ENCODE measurements at regions not wholly inside any gene's neighbourhood (a gene's known extent, or its start where the extent isn't known, plus 50 kb on each side); places are given as distances from the start of the nearest gene placed in this dataset.

DNA sequence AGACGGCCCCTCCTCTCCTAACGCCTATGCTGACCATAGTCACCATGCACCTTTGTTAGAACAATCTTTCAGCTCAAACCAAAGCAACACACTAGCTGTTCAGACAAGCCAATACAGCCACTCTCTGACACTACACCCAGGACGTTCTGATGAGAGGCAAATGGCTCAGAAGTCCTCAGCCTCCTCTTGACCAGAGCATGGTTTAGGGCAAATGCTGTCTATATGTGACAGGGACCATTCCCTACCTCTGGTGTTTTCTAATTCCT lies 264.8 kb upstream of the HES1 start:
- DNase-seq, result no peak

DNA sequence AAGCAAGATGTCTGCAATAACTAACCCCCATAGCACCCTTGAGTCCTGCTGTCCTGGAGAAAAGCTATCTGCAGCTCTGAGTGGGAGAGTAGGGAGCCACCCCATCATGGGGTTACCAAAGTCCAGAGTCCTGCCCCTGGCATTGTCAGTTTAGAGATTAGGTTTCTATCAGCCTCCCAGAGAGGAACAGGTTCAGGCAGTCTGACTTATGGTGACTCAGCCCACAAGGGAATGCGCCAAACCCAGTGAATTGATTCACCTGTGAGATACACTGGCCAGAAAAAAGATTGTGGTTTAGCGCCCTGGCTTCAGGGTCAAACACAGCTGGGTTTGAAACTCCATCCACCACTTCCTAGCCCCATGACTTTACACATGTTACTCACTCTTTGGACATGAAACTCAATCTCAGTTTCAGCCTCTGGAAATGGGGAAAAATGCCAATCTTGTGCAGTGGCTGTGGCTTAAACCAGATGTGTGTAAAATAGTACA lies 263.6 kb upstream of the HES1 start:
- DNase-seq, result no peak

DNA sequence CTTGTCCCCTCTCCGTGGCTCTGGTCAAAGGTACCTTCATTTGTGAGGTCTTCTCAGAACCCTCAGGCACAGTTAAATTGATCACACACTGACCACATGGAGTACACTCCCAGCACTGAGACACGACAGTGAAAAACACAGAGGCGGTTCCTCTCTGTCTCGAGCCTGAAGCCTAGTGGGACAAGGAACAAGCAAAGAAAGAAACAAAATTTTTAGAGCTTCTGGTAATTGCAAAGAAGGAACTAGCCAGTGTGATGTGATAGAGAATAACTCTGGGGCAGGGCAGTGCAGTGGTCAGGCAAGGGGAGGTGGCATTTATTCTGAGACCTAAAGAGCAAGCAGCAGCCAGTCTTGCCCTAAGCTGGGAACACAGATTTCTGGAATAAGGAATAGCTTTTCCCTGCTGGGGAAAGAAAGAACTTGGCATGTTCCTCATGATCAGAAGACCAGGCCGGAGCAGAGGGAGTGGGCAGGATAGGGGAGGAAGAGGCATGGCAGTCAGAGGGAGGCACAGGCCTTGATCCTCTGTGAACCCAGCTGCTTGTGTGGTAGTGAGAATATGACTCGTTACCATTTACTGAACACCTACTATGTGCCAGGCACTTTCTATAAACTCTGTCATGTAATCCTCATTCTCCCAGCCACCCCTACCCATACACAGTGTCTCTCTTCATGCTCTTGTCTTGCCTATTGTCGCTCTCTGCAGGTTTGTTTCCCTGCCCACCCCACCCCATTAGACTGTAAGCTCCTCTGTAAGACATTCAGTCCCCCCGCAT lies 262.3 kb upstream of the HES1 start:
- DNase-seq, result no peak

DNA sequence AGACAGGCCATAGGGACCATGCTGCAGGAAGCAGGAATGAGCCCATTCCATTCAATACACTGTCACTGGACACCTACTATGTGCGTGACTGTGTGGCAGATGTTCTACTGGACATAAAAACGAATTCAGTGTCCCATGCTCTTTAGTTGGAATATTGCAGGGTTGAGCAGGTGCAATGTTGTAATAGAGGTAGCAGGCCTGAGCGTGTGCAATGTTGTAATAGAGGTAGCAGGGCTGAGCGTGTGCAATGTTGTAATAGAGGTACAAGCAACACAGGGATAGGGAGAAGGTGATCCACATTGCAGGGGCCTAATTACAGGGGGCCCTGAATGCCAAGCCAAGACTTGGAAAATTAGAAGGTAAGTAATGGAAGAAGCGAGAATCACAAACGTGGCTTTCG lies 261.4 kb upstream of the HES1 start:
- DNase-seq, result no peak

DNA sequence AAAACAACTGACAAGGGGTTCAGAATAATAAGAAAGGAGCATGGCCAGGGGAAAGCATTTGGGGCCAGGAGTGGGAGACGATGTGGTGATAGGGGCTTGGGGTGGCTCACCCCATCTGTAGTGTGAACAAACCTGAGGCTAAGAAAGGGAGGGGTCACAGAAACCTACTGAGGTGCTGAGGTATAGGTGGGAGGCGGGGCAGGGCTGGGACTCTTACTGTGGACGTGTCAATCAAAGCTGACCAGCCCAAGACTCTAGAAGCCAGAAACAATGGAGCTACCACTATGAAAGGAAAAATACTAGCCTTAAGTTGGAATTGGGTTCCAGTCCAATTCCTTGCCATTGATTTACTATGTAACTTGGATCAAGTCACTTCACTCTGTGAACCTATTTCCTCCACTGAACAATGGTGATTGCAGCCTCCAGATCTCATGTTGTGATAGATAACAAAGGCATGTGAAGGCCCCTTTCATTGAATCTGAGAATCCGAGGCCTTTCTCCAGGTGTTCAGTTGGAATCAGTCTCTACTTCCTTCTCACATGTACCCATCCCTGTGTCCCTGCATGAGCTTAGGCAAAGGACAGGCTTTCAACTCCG lies 260.9 kb upstream of the HES1 start:
- DNase-seq, result no peak

DNA sequence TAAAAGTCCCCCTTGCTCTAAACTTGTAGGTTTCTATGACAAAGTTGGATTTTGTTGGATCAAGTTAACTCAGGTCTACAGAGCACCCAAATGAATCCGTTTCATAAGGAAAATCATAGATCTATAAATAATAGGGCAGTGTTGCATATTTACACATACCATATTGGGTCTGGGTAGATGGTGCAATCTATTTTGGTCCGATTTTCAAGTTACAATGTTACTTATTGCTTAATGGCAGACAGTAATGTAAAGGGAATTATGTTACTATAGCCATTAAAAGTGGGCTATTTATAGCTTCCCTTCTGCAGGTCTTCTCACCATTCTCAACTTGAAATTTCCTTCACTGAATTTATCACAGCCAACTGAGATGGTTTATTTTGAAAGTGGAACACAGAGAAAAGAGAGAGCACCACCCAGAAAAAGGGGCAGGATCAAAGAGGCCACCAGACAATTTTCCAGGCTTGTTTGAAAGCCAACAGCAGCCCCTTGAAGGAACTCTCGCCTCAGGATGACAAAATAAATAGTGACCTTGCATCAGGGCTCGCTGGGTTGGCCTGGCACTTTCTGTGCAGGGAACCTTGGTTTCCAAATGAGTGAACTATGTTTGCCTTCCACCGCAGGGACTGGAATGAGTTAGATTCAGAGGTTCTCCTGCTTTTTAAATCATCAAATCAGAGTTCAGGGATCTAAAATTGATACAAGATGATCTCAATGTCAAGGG lies 260.2 kb upstream of the HES1 start:
- DNase-seq, result no peak

DNA sequence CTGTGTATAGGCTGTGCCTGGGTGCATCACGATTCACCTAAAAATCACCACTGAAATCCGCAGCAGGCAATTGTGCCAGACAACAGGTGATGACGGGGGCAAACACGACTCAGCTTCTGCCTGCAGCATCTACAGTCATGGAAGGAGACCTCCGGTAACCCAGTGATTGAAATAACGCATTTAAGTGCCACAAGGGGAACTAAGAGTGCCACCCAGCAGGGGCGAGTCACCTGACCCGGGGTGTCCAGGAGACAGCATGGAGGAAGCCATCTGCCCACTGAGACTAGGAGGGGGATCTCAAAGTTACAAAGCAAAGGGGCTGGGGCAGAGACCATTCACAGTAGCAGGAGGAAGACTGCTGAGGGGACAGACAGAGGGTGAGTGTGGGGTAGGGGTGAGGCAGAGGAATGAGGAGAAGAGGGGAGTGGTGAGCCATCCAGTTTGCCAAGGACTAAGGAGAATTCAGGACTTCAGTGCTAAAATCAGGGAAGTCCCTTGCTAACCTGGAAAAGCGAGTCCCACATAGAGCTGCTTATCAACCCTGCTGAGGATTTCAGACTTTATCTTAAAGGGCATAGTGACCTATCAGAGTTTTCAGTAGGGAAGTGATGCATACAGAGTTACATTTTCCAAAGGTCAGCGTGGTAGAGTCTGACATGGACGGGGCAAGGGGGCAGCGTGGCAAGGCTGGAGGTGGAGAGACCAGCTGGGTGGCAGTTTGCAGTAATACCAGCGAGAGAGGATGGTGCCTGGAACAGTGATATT lies 256.7 kb upstream of the HES1 start:
- DNase-seq, result no peak

DNA sequence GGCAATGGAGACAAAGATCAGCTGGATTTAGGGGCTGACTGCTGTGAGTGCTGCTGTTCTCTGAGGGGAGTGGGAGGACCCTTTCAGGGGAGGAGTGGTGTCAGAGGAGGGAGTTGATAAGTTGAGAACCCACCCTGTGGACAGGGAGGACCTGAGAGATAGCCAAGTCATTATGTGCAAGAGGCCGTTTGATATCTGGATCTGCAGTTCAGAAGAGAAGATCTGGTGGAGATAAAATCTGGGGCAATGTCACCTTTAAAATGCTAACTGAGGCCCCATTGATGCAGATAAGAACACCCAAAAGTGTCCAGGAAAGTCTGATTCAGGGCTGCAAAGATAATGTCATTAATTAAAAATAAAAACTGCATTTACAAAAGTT lies 256.1 kb upstream of the HES1 start:
- no peak for DNase-seq

DNA sequence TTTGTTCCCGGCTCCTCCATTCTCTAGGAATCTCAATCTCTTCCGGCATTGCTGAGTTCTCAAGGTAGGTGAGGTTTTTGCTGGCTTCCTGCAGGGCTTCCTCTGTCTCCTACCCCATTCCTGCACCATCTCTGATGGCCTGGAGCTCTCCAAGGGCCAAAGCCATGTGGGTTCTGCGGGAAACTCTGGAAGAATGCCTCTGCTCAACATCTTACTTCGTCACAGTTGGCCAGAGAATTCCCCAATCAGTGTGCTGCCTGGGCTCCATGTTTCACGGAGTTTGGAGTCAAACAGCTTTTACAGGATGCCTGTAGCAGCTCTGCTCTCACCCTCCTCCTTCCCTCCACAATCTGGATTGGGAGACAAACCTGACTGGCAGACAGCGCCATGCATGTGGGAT lies 253.9 kb upstream of the HES1 start:
- DNase-seq, result no peak

DNA sequence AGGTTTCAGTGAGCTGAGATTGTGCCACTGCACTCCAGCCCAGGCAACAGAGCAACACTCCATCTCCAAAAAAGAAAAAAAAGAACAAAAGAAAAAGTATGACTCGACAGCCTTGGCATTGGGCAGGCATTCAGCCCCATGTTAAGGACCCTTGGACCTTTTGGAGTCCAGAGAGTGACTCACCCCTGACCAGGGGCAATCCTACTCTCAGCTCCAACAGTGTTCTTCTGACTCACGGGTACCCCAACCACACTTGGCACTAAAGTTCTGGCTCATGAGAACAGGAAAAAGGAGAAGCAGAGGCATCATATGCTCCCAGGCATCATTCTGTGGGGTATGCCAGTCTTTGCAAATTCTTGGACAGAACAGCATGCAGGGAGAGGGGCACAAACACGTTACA lies 252.4 kb upstream of the HES1 start:
- DNase-seq, result peak in 2 of 51 donors; percentile 8 to 18

DNA sequence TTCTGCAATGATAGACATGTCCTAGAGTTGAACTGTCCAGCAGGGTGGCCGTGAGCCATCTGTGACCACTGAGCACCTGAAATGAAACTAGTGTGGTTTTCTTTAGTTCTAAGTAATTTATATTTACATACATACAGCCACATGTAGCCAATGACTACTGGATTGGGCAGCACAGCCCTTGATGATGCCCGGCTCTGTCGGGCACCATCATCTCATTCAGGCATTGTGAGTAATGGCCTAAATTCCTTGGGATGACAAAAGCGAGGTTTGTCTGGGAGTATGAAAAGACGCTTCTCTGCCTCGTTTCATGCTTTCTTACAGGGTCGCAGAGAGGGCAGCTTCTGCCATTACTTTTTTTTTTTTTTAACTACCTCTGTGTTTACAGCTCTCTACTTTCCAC lies 251.9 kb upstream of the HES1 start:
- no peak for DNase-seq

DNA sequence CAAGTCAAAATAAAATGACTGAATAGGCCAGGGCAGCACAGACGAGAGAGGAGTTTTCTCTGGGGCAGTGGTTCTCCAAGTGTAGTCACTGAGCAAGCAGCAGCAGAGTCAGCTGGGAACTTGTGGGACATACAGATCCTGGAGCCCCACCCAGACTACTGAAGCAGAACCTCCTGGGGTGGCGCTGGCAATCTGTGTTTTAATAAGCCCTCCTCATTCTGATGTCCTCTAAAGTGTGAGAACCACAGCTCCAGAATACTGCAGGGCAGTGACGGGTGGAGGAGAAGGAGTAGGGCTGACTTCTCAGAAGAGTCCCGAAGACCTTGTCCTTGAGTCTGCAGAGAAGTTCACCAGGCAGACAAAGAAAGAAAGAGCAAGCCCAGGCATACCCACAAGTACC lies 251.3 kb upstream of the HES1 start:
- no peak for DNase-seq

DNA sequence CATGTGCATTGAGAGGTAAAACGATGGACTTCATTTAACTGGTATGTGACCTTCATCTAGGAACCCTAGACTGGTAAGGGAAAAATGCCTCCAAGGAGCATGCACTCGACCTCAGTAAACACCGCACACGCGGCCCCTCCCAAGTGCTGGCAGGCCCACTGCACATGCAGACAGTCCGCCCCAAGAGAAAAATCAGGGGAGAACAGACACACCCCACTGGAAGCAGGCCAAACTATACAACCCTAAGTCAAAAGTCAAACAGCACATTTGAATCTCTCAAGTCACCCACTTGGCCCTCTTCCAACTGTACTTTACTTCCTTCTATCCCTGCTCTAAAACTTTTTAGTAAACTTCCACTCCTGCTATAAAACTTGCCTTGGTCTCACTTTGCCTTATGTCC lies 250.1 kb upstream of the HES1 start:
- no peak for DNase-seq

DNA sequence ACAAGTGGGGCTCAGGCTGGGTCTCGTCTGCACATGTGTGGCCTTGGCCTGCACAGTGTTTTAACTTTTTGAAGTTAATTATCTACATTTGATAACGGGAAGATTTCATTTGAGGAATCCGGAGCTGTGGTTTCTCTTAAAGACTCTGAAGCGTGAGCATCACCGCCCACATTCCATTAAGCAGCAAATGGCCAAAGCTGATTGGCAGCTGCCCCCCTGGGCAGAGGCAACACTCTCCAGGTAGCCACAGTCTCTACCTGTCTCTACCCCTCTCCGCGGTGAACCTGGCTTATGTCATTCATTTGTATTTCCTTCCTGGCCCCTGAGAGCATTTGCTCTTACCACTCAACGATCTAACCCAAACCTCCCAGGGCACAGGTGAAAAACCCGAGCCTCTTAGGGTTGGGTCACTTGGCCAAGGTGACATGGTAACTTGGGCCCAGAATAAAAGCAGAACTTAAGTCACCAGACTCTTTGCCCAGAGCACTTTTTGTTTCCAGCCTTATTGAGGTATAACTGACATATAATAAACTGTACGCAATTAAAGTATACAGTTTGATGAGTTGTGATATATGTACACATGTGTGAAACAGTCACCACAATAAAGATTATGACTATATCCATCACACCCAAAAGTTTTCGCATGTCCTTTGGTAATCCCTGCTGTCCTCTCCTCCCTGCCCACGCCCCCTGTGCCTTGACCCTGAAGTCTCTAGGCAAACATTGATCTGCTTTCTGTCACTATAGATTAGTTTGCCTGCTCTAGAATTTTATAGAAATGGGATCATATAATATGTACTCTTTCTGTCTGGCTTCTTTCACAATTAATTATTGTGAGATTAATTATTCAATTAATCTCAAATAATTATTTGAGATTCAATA lies 245.7 kb upstream of the HES1 start:
- no peak for DNase-seq

DNA sequence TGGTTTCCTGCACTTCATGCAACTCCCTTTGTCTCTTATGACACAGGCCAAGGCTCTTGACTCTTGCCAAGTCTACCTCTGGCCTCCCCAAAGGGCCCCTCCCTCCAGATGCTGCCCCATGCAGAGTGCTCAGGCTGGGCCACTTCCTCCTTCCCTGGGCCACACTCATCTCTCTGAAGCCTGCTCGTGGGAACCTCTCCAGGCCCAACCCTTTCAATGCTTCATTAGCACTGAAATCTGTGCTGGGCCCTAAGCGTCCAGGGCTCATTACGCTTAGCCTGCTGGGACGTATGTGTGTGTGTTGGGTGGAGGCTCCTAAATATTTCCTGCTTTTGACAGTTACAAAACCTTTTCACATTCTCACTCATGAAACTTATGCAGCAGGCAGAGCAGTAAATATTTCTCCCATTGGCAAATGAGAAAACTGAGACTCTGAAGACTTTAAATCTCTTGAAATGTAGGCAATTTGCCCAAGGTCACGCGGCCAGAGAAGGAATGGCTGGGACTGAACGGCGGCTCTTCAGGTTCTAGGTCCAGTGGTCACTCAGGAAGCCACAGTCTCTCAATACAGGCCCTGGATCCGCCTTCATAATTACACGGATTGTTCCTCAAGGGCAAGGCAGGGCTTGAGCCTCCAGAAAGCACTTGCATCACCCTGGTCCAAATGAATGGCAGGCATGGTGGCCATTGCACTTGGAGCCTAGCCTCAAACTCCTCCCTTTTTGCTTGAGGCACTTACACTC lies 241.7 kb upstream of the HES1 start:
- DNase-seq, result no peak

DNA sequence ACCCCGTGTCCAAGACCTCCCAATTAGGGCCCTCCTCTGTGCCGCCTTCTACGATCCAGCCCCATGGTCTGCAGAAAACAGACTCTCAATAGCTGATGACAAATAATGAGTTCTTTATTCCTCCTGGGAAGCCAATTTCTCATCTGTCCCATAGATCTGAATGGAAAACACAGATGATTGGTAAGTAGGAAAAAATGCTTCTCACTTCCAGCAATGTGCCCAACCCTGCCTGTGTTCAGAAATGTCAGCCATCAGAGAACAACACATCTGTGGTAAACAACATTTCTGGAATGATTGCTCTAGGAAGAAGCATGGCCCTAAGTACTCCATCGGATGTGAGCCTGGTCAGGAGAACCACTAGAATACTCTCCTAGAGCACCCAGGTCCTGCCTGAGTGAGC lies 240.5 kb upstream of the HES1 start:
- DNase-seq, result no peak

DNA sequence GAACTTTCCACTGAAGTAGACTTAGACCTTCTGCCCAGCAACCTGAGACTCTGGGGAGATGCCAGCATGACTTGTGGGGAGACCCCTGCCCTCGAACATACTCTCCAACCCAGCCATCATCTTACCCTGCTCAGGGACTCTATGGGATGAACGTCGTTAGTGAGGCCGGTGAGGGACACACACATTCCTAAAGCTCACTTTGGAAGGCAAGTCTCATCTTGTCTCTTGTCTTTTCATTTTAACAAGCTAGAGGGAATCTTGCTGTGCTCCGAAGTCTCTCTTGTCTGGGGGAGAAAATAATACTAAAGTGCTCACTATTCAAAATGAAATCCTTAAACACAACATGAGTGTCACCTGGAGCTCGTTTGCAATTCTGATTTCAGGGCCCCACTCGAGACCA lies 239.5 kb upstream of the HES1 start:
- DNase-seq, result no peak

DNA sequence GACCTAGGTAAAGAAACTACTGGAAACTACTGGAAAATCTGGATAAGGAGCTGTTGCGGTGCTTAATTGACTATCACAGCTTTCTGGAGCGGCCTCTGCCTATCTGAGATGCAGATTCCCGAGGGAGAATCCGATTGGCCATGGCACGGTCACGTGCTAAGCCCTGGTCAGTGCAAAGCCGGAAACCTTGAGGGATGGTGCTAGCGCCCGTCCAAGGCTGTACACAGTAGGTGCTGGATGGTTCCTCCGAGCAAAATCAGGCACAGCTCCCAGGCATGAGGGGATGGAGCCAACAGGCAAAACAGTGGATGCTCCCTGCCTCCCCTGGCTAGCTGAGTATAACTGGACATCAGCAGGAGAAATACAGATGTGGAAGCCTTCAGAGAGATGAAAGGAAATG lies 238.7 kb upstream of the HES1 start:
- no peak for DNase-seq

DNA sequence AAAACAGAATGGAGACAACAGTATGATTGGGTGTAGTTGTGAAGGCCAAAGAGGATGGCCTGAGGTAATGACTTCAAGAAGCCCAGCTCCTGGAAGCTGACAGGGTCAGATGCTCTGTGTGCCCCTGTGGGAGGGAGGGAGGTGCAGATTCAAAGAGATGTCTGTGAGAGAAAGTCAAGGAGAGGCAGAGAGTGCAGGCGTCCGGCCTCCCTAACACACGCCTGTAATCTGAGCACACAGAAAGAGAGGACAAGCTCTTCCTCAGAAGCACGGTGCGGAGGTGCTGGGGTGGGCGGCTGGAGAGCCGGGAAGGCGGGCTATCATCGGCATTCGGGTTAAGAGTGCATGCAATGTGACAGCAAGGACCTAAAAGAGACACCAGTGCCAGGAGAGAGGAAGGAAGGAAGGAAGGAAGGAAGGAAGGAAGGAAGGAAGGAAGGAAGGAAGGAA lies 238.2 kb upstream of the HES1 start:
- no peak for DNase-seq

DNA sequence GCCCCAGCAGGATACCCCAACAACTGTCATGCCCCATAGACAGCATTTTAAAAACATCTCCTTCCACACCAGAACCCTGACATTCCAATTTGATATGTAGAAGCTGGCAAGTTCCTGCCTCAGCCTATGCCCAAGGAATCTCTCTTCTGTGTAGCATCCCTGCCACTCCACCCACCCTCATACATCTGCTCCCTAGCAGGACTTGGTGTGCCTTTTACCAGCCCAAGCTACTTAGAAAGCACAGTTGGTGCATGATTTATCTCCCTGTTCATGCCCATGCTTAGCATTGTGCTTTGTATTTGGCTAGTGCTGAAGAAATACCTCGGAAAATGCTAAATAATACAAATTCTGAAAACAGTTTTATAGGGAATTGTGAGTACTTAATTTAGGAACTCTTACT lies 236.9 kb upstream of the HES1 start:
- DNase-seq, result no peak

DNA sequence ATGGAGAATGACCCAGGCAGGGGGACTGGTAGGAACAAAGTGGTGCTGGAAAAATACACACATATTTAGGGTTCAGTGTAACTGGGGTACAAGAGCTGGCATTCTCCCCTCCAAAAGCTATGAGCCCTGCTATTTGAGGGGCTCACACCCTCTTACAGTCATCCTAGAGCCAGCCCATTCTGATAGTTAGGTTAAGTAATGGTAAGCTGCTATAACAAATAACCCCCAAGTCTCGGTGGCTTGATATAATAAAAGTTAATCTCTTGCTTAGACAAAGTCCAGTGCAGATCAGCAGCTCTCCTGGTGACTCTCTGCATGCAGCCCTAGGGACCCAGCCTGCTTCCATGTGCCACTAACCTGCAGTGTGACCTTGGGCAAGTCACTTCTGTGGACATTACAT lies 234.9 kb upstream of the HES1 start:
- DNase-seq, result no peak

Measured in hypothalamus (tissue), 51 donors.